ENCODE measurements at regions not wholly inside any gene's neighbourhood (a gene's known extent, or its start where the extent isn't known, plus 50 kb on each side); places are given as distances from the start of the nearest gene placed in this dataset.

DNA sequence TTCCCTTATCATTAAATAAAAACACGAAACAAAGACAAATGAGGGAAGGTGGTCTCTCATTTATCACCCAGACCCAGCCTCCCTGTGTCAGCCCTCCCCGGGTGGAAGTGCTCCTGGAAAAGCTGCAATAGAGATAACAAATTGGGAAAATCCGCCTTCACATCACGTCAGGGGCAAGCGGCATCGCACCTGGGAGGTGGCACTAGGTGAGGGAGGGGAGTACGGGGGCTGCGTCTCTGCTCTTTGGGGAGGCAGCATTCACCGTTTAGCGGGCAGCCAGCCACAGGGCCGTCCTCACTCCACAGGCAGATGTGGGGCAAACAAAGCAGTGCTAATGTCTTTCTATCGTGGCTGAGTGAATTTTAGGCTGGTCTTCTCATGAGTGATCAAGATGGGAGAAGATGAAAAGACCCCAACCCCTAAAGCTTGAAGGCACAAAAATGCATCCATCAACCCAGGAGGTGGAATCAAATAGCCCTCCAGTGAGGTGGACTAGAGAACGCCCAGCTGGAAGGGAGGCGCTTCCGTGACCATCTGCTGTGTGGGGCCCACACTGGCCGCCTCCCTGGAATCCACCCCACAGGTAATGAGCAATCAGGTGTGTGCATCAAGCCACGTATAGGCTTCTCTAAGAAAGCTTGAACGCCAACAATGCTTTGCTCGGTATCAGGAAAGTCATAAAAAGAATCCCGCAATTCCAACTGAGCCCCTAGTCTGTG, 629.5 kb downstream of the BRD1 start:
- no peaks in the 10 kb centered on the region for H3K9me2 ChIP-seq (replicated peaks; ENCODE audit: insufficient read depth, low read length)
- no peaks in the 10 kb centered on the region for H4K20me1 ChIP-seq (ENCODE audit: low read depth, low read length)
- H3K79me2 ChIP-seq (ENCODE audit: insufficient read depth, low read length), result no peaks in the 10 kb centered on the region
- no peak overlapping the region for H2AFZ ChIP-seq (ENCODE audit: low read depth, low read length, severe bottlenecking)
- H3K4me2 ChIP-seq (ENCODE audit: low read depth, low read length, poor library complexity, severe bottlenecking), result no peak overlapping the region
- no peak overlapping the region for H3K9ac ChIP-seq (ENCODE audit: low read length)
- no peak overlapping the region for H3K27ac ChIP-seq (ENCODE audit: low read depth, low read length)
- no peaks in the 10 kb centered on the region for H3K36me3 ChIP-seq (ENCODE audit: low read length)
- H3F3A ChIP-seq (ENCODE audit: insufficient read depth), result no peaks in the 10 kb centered on the region
- no peak for TF ChIP-seq EZH2phosphoT487 (conservative IDR thresholded peaks at IDR 0.05; ENCODE audit: low read length)
- TF ChIP-seq CTCF (IDR thresholded peaks at IDR 0.05; ENCODE audit: insufficient read depth, low read length, poor library complexity, severe bottlenecking), result no peak
- H3K9me3 ChIP-seq (ENCODE audit: insufficient read depth, low read length), result no peaks in the 10 kb centered on the region
- no peaks in the 10 kb centered on the region for H3K27me3 ChIP-seq (ENCODE audit: low read length)
- no peak overlapping the region for H3K4me3 ChIP-seq (ENCODE audit: insufficient read depth, low read length, poor library complexity, severe bottlenecking)

DNA sequence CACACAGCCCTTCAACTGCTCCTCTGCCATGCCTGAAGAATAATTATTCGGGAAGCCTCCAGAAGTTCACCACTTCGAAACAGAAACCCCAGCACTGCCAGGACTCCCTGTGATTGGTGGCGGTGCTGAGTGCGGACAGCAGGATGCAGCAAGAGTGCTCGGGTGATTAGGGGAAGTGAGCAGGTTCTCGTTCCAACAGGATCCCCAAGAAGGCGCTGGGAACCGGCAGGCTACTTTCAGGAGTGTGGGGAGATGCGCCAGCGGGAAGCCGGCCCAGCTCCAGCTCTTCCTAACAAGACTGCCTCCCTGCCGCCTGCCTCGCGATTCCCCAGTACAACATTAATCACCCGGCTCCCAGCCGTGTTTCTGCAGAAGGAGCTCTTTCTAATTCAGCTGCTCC, 630.2 kb downstream of the BRD1 start:
- Histone ChIP-seq H3K9me2 (replicated peaks; ENCODE audit: insufficient read depth, low read length) (no peaks in the 10 kb centered on the region), H3K9ac (ENCODE audit: low read length) (no peak overlapping the region), H3K79me2 (ENCODE audit: insufficient read depth, low read length) (no peaks in the 10 kb centered on the region), H3F3A (ENCODE audit: insufficient read depth) (no peaks in the 10 kb centered on the region), H3K4me2 (ENCODE audit: low read depth, low read length, poor library complexity, severe bottlenecking) (no peak overlapping the region), H4K20me1 (ENCODE audit: low read depth, low read length) (no peaks in the 10 kb centered on the region), H3K9me3 (ENCODE audit: insufficient read depth, low read length) (no peaks in the 10 kb centered on the region), H3K4me3 (ENCODE audit: insufficient read depth, low read length, poor library complexity, severe bottlenecking) (no peak overlapping the region), H2AFZ (ENCODE audit: low read depth, low read length, severe bottlenecking) (no peak overlapping the region), H3K27ac (ENCODE audit: low read depth, low read length) (no peak overlapping the region), H3K36me3 (ENCODE audit: low read length) (no peaks in the 10 kb centered on the region), H3K27me3 (ENCODE audit: low read length) (no peaks in the 10 kb centered on the region)
- TF ChIP-seq CTCF (IDR thresholded peaks at IDR 0.05; ENCODE audit: insufficient read depth, low read length, poor library complexity, severe bottlenecking) (no peak), EZH2phosphoT487 (conservative IDR thresholded peaks at IDR 0.05; ENCODE audit: low read length) (no peak)

- H3K36me3 ChIP-seq (ENCODE audit: low read length), result no peaks in the 10 kb centered on the region
- H3K9me2 ChIP-seq (replicated peaks; ENCODE audit: insufficient read depth, low read length), result no peaks in the 10 kb centered on the region
- H3F3A ChIP-seq (ENCODE audit: insufficient read depth), result no peaks in the 10 kb centered on the region
- no peak overlapping the region for H2AFZ ChIP-seq (ENCODE audit: low read depth, low read length, severe bottlenecking)
- no peak overlapping the region for H3K9ac ChIP-seq (ENCODE audit: low read length)
- TF ChIP-seq CTCF (IDR thresholded peaks at IDR 0.05; ENCODE audit: insufficient read depth, low read length, poor library complexity, severe bottlenecking), result no peak
- no peak for TF ChIP-seq EZH2phosphoT487 (conservative IDR thresholded peaks at IDR 0.05; ENCODE audit: low read length)
- H3K4me2 ChIP-seq (ENCODE audit: low read depth, low read length, poor library complexity, severe bottlenecking), result no peak overlapping the region
- H3K79me2 ChIP-seq (ENCODE audit: insufficient read depth, low read length), result no peaks in the 10 kb centered on the region
- no peak overlapping the region for H3K4me3 ChIP-seq (ENCODE audit: insufficient read depth, low read length, poor library complexity, severe bottlenecking)
- H3K27ac ChIP-seq (ENCODE audit: low read depth, low read length), result no peak overlapping the region
- H3K9me3 ChIP-seq (ENCODE audit: insufficient read depth, low read length), result no peaks in the 10 kb centered on the region
- no peaks in the 10 kb centered on the region for H4K20me1 ChIP-seq (ENCODE audit: low read depth, low read length)
- H3K27me3 ChIP-seq (ENCODE audit: low read length), result no peaks in the 10 kb centered on the region
Observed at GRCh38 chr22:49196046-49196511, 631.6 kb downstream of the BRD1 start.
